GM12878 (cell line): ENCODE measurements at regions not wholly inside any gene's neighbourhood (a gene's known extent, or its start where the extent isn't known, plus 50 kb on each side); places are given as distances from the start of the nearest gene placed in this dataset.

Source experiments
- ATAC-seq: fragments of 200-7000 bp; cut with Tn5 transposase; 3 replicates; pipeline ENCODE4 v1.9.1; 2020; ENCODE audit warnings: mild to moderate bottlenecking, moderate library complexity
- BruUV-seq: library from RNA; stranded (reverse); fragments of 400-500 nt; replicated peaks from 2 replicates; lab custom pipeline; 2021; lab: Mats Ljungman, UMichigan
- CTCF ChIA-PET: fragments of 300-600 bp; sonication (Branson Sonifier 250); formaldehyde crosslinking; extraction: SDS; loops from one replicate; lab custom pipeline; 2021; ENCODE audit warnings: inconsistent platforms; lab: Yijun Ruan, JAX
- POLR2A ChIA-PET: fragments of 350-600 bp; formaldehyde crosslinking; extraction: SDS; loops from one replicate; lab custom pipeline; 2021; ENCODE audit warnings: inconsistent platforms; lab: Charles Lee
- RAD21 ChIA-PET: fragments of 300-600 bp; sonication (Branson Sonifier 250); formaldehyde crosslinking; loops from one replicate; lab custom pipeline; 2023; ENCODE audit warnings: antibody characterized with exemption; ENCODE audit not compliant: unreplicated experiment; lab: Charles Lee
- SMC1A ChIA-PET: fragments of 300-600 bp; sonication (Branson Sonifier 250); formaldehyde crosslinking; loops from one replicate; lab custom pipeline; 2023; ENCODE audit not compliant: unreplicated experiment, uncharacterized antibody; lab: Charles Lee
- DNase-seq: peaks from one replicate; pipeline ENCODE4 v3.0.0-alpha.2; 2011; ENCODE audit warnings: low read depth, low spot score
- FAIRE-seq: peaks from 3 replicates; lab custom pipeline; 2011; peaks lifted over from hg19 to GRCh38; lab: Jason Lieb, UNC
- H2AFZ ChIP-seq: 2 replicates; pipeline ENCODE4 v1.6.0; 2011; ENCODE audit warnings: low read depth, low read length, control low read depth; ENCODE audit not compliant: control insufficient read depth
- H3K27ac ChIP-seq: 2 replicates; pipeline ENCODE4 v1.5.1; 2011; ENCODE audit warnings: control low read depth; ENCODE audit not compliant: control insufficient read depth, insufficient read depth
- H3K27me3 ChIP-seq, 2 experiments: replicated peaks in 1 of 2; 2 replicates each; pipeline versions ENCODE4 v1.6.0 to v1.6.1; 2011; ENCODE audit warnings: low read length in 1 of 2; ENCODE audit not compliant: control insufficient read depth in 2 of 2, insufficient read depth in 2 of 2
- H3K36me3 ChIP-seq, 2 experiments: 2 replicates each; pipeline ENCODE4 v1.5.1; 2011; ENCODE audit warnings: low read length in 1 of 2; ENCODE audit not compliant: control insufficient read depth in 2 of 2, insufficient read depth in 2 of 2
- H3K4me1 ChIP-seq: 2 replicates; pipeline ENCODE4 v1.6.1; 2011; ENCODE audit warnings: mild to moderate bottlenecking, low read length, moderate library complexity, mixed read lengths; ENCODE audit not compliant: control insufficient read depth, insufficient read depth
- H3K4me2 ChIP-seq: 2 replicates; pipeline ENCODE4 v1.6.0; 2011; ENCODE audit warnings: control low read depth; ENCODE audit not compliant: control insufficient read depth, insufficient read depth
- H3K4me3 ChIP-seq: fragments of 200-600 bp; sonication (generic); 2 replicates; pipeline ENCODE4 v1.5.1; 2016
- H3K79me2 ChIP-seq: 2 replicates; pipeline ENCODE4 v1.6.0; 2011; ENCODE audit warnings: low read length; ENCODE audit not compliant: control insufficient read depth, insufficient read depth
- H3K9ac ChIP-seq: 2 replicates; pipeline ENCODE4 v1.8.0; 2011; ENCODE audit warnings: low read length, control low read depth, mixed read lengths; ENCODE audit not compliant: control insufficient read depth, insufficient read depth
- H3K9me3 ChIP-seq: replicated peaks from 3 replicates; pipeline ENCODE4 v1.5.1; 2011; ENCODE audit warnings: mild to moderate bottlenecking, low read length; ENCODE audit not compliant: control insufficient read depth, insufficient read depth
- H4K20me1 ChIP-seq: 2 replicates; pipeline ENCODE4 v1.6.0; 2011; ENCODE audit not compliant: control insufficient read depth, insufficient read depth
- CBX5 ChIP-seq: sonication (generic); IDR thresholded peaks from 2 replicates; pipeline ENCODE4 v1.6.1; 2016; ENCODE audit warnings: low read depth, moderate library complexity, mild to moderate bottlenecking, inconsistent platforms
- CEBPB ChIP-seq, 2 experiments: fragments of 150-350 bp in 1 of 2; IDR thresholded peaks; 2 replicates each; pipeline ENCODE4 v1.6.1; 2012 to 2014; ENCODE audit warnings: low read depth in 2 of 2, low read length in 2 of 2, borderline replicate concordance in 1 of 2, inconsistent platforms in 1 of 2
- EP300 ChIP-seq, 2 experiments: fragments of 150-350 bp in 1 of 2; IDR thresholded peaks; 2 replicates each; pipeline ENCODE4 v1.6.1; 2011 to 2012; ENCODE audit warnings: low read depth in 2 of 2, low read length in 2 of 2, borderline replicate concordance in 1 of 2, improper control_type of control experiment in 1 of 2, inconsistent platforms in 1 of 2; ENCODE audit not compliant: control insufficient read depth in 1 of 2
- MTA3 ChIP-seq: IDR thresholded peaks from 2 replicates; pipeline ENCODE4 v1.6.1; 2012; ENCODE audit warnings: low read length, inconsistent platforms, borderline replicate concordance
- RB1 ChIP-seq: fragments of 450-650 bp; formaldehyde crosslinking; IDR thresholded peaks from 2 replicates; pipeline ENCODE4 v1.6.1; 2017; ENCODE audit warnings: mild to moderate bottlenecking, borderline replicate concordance
- TCF7 ChIP-seq: IDR thresholded peaks from 2 replicates; pipeline ENCODE4 v1.6.1; 2014; ENCODE audit warnings: antibody characterized with exemption, borderline replicate concordance
- ZNF207 ChIP-seq: fragments of 450-650 bp; IDR thresholded peaks from 2 replicates; pipeline ENCODE4 v1.6.1; 2014; ENCODE audit warnings: antibody characterized with exemption, mild to moderate bottlenecking, borderline replicate concordance
- WGBS: methylation state at CpG from one replicate; pipeline ENCODE4 v1.1.6; 2016; ENCODE audit warnings: low lambda C conversion rate; ENCODE audit not compliant: insufficient replicate concordance, insufficient coverage; ENCODE audit errors: missing lambda C conversion rate; 5-methylcytosine and 5-hydroxymethylcytosine counted together
- in situ Hi-C: fragments of 300-500 bp; cut with MboI; formaldehyde crosslinking; loops from 9 replicates; pipeline ENCODE4 v1.14.3; 2018; ENCODE audit warnings: mixed read lengths
- intact Hi-C: fragments of 100-400 bp; cut with micrococcal nuclease; formaldehyde crosslinking; loops from one replicate; pipeline ENCODE4 v1.14.2; 2022; ENCODE audit not compliant: unreplicated experiment
- TF ChIP-seq, protein P1 (sequence below): fragments of 450-650 bp; formaldehyde crosslinking; IDR thresholded peaks from 2 replicates; pipeline ENCODE4 v1.5.0; 2022; ENCODE audit warnings: mild to moderate bottlenecking, missing genetic modification characterization
- TF ChIP-seq, protein P2 (sequence below): fragments of 450-650 bp; IDR thresholded peaks from 2 replicates; pipeline ENCODE4 v1.6.1; 2017; ENCODE audit warnings: mild to moderate bottlenecking, moderate library complexity

DNA sequence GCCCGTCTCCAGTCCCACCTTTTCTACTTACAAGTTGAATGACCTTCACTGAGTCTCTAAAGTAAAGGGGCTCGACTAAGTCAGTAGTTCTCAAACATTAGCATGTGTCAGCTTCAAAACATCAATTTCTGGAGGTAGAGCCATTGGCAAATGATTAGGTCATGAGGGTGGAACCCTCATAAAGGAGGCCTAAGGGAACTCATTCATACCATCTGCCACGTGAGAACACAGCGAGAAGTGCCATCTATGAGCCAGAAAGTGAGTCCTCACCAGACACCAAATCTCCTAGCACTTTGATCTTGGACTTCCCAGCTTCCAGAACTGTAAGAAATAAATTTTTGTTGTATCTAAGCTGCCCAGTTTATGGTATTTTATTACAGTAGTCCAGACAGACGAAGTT, 129.8 kb downstream of the MEX3B start (continued):
- TF ChIP-seq, protein P1, sequence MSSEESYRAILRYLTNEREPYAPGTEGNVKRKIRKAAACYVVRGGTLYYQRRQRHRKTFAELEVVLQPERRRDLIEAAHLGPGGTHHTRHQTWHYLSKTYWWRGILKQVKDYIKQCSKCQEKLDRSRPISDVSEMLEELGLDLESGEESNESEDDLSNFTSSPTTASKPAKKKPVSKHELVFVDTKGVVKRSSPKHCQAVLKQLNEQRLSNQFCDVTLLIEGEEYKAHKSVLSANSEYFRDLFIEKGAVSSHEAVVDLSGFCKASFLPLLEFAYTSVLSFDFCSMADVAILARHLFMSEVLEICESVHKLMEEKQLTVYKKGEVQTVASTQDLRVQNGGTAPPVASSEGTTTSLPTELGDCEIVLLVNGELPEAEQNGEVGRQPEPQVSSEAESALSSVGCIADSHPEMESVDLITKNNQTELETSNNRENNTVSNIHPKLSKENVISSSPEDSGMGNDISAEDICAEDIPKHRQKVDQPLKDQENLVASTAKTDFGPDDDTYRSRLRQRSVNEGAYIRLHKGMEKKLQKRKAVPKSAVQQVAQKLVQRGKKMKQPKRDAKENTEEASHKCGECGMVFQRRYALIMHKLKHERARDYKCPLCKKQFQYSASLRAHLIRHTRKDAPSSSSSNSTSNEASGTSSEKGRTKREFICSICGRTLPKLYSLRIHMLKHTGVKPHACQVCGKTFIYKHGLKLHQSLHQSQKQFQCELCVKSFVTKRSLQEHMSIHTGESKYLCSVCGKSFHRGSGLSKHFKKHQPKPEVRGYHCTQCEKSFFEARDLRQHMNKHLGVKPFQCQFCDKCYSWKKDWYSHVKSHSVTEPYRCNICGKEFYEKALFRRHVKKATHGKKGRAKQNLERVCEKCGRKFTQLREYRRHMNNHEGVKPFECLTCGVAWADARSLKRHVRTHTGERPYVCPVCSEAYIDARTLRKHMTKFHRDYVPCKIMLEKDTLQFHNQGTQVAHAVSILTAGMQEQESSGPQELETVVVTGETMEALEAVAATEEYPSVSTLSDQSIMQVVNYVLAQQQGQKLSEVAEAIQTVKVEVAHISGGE, result no peak
- TF ChIP-seq EP300 (IDR thresholded peaks at IDR 0.05; ENCODE audit: borderline replicate concordance in 1 of 2, control insufficient read depth in 1 of 2, low read depth in 2 of 2, low read length in 2 of 2), result no peak

GRCh38 chr15:81914734-81915256, 131.0 kb downstream of the MEX3B start:
- FAIRE-seq, result no peak
- WGBS, result 28% methylated on average over 7 of the region's 7 CpGs
- H2AFZ ChIP-seq, result no peak overlapping the region
- no peaks in the 10 kb centered on the region for H4K20me1 ChIP-seq
- H3K27ac ChIP-seq, result no peak overlapping the region
- SMC1A ChIA-PET, result no interaction called here
- CTCF ChIA-PET, result no interaction called here
- in situ Hi-C loops (no loop called here), intact Hi-C loops (no loop called here)
- POLR2A ChIA-PET, result no interaction called here
- H3K36me3 ChIP-seq, result no peaks in the 10 kb centered on the region
- DNase-seq, result no peak
- BruUV-seq, result no TSS peak
- H3K4me1 ChIP-seq, result no peaks in the 10 kb centered on the region
- no peak for ATAC-seq
- RAD21 ChIA-PET, result no interaction called here
- TF ChIP-seq CBX5, result no peak
- no peak for TF ChIP-seq ZNF207
- TF ChIP-seq CEBPB (IDR thresholded peaks at IDR 0.05; ENCODE audit: borderline replicate concordance in 1 of 2, low read depth in 2 of 2, low read length in 2 of 2), result no peak
- TF ChIP-seq, protein P2, sequence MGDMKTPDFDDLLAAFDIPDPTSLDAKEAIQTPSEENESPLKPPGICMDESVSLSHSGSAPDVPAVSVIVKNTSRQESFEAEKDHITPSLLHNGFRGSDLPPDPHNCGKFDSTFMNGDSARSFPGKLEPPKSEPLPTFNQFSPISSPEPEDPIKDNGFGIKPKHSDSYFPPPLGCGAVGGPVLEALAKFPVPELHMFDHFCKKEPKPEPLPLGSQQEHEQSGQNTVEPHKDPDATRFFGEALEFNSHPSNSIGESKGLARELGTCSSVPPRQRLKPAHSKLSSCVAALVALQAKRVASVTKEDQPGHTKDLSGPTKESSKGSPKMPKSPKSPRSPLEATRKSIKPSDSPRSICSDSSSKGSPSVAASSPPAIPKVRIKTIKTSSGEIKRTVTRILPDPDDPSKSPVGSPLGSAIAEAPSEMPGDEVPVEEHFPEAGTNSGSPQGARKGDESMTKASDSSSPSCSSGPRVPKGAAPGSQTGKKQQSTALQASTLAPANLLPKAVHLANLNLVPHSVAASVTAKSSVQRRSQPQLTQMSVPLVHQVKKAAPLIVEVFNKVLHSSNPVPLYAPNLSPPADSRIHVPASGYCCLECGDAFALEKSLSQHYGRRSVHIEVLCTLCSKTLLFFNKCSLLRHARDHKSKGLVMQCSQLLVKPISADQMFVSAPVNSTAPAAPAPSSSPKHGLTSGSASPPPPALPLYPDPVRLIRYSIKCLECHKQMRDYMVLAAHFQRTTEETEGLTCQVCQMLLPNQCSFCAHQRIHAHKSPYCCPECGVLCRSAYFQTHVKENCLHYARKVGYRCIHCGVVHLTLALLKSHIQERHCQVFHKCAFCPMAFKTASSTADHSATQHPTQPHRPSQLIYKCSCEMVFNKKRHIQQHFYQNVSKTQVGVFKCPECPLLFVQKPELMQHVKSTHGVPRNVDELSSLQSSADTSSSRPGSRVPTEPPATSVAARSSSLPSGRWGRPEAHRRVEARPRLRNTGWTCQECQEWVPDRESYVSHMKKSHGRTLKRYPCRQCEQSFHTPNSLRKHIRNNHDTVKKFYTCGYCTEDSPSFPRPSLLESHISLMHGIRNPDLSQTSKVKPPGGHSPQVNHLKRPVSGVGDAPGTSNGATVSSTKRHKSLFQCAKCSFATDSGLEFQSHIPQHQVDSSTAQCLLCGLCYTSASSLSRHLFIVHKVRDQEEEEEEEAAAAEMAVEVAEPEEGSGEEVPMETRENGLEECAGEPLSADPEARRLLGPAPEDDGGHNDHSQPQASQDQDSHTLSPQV, result no peak
- TF ChIP-seq RB1, result no peak
- TF ChIP-seq TCF7, result no peak
- TF ChIP-seq MTA3, result no peak
- H3K4me2 ChIP-seq, result no peak overlapping the region
- no peak overlapping the region for H3K4me3 ChIP-seq
- H3K9me3 ChIP-seq, result peaks cover 3% of the 10 kb centered on the region; the same call in 1 of the 3 replicates
- H3K27me3 ChIP-seq, result no peaks in the 10 kb centered on the region; a peak in 1 of 4 replicates
- no peaks in the 10 kb centered on the region for H3K79me2 ChIP-seq
- H3K9ac ChIP-seq, result no peak overlapping the region
